ENCODE measurements at regions not wholly inside any gene's neighbourhood (a gene's known extent, or its start where the extent isn't known, plus 50 kb on each side); places are given as distances from the start of the nearest gene placed in this dataset.
A peak's percentile ranks its signal among the peaks of the same experiment; 100 is the strongest.

DNA sequence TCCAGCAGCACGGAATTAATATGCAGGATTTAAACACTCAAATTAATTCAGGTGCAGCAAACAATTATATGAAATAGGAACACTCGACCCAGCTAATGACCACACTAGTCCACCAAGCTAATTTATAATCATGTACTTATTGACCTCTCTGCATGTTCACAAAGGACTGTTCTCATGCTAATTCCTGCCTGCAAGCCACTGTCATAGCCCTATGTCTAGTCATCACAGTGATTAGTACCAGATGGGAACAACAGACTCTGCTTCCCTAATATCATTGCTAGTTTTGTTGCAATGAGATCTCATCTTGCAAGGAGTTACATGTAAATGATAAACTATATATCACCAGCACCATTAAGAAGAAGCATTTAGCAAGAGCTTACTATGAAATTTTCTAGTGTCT, 553.0 kb upstream of the GRAMD2B start:
- Histone ChIP-seq H3K27me3 (ENCODE audit: control insufficient read depth, insufficient read depth, low read length, poor library complexity, severe bottlenecking) (no peaks in the 10 kb centered on the region), H3K4me3 (ENCODE audit: low read length) (no peak overlapping the region), H3K27ac (ENCODE audit: low read depth, low read length) (no peak overlapping the region), H3K4me1 (ENCODE audit: control insufficient read depth, insufficient read depth, low read length) (no peaks in the 10 kb centered on the region), H3K36me3 (ENCODE audit: control insufficient read depth, insufficient read depth, low read length) (no peaks in the 10 kb centered on the region), H3K9me3 (ENCODE audit: control insufficient read depth, low read length) (no peaks in the 10 kb centered on the region), H3K9ac (ENCODE audit: extremely low read depth, low read length, poor library complexity, severe bottlenecking) (no peak overlapping the region)
- Mint-ChIP-seq H3K4me1 (no peaks in the 10 kb centered on the region), H3K4me3 (no peak overlapping the region), H3K27me3 (ENCODE audit: insufficient read depth) (no peaks in the 10 kb centered on the region), H3K27ac (no peak overlapping the region), H3K9me3 (peaks cover 4% of the 10 kb centered on the region), H3K36me3 (ENCODE audit: low read depth) (no peaks in the 10 kb centered on the region)
- TF ChIP-seq, protein P1, sequence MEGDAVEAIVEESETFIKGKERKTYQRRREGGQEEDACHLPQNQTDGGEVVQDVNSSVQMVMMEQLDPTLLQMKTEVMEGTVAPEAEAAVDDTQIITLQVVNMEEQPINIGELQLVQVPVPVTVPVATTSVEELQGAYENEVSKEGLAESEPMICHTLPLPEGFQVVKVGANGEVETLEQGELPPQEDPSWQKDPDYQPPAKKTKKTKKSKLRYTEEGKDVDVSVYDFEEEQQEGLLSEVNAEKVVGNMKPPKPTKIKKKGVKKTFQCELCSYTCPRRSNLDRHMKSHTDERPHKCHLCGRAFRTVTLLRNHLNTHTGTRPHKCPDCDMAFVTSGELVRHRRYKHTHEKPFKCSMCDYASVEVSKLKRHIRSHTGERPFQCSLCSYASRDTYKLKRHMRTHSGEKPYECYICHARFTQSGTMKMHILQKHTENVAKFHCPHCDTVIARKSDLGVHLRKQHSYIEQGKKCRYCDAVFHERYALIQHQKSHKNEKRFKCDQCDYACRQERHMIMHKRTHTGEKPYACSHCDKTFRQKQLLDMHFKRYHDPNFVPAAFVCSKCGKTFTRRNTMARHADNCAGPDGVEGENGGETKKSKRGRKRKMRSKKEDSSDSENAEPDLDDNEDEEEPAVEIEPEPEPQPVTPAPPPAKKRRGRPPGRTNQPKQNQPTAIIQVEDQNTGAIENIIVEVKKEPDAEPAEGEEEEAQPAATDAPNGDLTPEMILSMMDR (conservative IDR thresholded peaks at IDR 0.05) = no peak
- no peak for DNase-seq
- WGBS, 2 experiments (ENCODE audit: insufficient coverage in 1 of 2, insufficient read length in 1 of 2) = 75% methylated on average over 2 of the region's 2 CpGs

DNA sequence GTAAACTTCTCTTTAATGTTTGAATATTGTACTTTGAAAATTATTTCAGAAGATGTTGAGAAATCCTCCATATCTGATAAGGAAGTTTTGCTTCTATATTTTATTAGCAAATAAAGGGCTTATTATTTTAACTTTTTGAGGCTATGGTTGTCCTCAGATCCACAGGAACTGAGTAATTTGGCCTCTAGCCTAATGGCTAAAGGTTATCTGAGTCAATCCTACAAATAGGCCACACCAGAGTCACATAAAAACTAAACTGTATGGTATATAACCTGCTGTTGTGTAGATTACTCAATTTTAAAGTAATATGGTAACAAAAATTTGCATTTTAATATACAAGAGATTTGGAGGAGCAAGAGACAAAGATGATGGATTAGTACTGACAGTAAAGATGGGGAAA, 549.2 kb upstream of the GRAMD2B start:
- H3K36me3 Mint-ChIP-seq (ENCODE audit: low read depth) = no peaks in the 10 kb centered on the region
- no peaks in the 10 kb centered on the region for H3K4me1 Mint-ChIP-seq
- no peaks in the 10 kb centered on the region for H3K27me3 Mint-ChIP-seq (ENCODE audit: insufficient read depth)
- no peak overlapping the region for H3K27ac Mint-ChIP-seq
- Histone ChIP-seq H3K27me3 (ENCODE audit: control insufficient read depth, insufficient read depth, low read length, poor library complexity, severe bottlenecking) (no peaks in the 10 kb centered on the region), H3K4me3 (ENCODE audit: low read length) (no peak overlapping the region), H3K9me3 (ENCODE audit: control insufficient read depth, low read length) (no peaks in the 10 kb centered on the region), H3K9ac (ENCODE audit: extremely low read depth, low read length, poor library complexity, severe bottlenecking) (no peak overlapping the region), H3K4me1 (ENCODE audit: control insufficient read depth, insufficient read depth, low read length) (no peaks in the 10 kb centered on the region), H3K36me3 (ENCODE audit: control insufficient read depth, insufficient read depth, low read length) (no peaks in the 10 kb centered on the region), H3K27ac (ENCODE audit: low read depth, low read length) (no peak overlapping the region)
- H3K9me3 Mint-ChIP-seq = peaks cover 4% of the 10 kb centered on the region
- TF ChIP-seq, protein P1 (conservative IDR thresholded peaks at IDR 0.05) = no peak
- no peak overlapping the region for H3K4me3 Mint-ChIP-seq
- DNase-seq = no peak

DNA sequence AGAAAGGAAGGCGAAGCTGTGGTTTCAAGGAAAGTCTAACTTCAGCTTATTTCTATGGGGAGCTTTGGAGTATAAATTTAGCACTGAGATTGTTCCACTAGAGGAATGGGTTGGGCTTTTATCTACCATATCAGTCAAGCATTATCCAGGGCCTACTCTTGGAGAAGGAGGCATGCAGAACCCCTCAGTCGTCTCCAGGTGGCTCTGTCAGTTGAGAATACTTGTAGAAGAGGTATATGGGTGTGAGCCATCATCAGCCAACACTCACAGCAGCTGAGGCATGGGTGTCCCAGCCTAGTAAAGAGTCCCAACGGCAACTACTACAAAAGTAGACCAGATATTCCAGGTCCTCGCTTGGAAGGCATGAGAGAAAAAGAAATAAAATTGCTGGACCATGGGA, 548.5 kb upstream of the GRAMD2B start:
- DNase-seq = no peak
- H3K9ac ChIP-seq (ENCODE audit: extremely low read depth, low read length, poor library complexity, severe bottlenecking) = no peak overlapping the region
- Mint-ChIP-seq H3K4me1 (no peaks in the 10 kb centered on the region), H3K27ac (no peak overlapping the region), H3K9me3 (peaks cover 4% of the 10 kb centered on the region), H3K27me3 (ENCODE audit: insufficient read depth) (no peaks in the 10 kb centered on the region), H3K36me3 (ENCODE audit: low read depth) (no peaks in the 10 kb centered on the region), H3K4me3 (no peak overlapping the region)
- H3K27me3 ChIP-seq (ENCODE audit: control insufficient read depth, insufficient read depth, low read length, poor library complexity, severe bottlenecking) = no peaks in the 10 kb centered on the region
- no peak overlapping the region for H3K27ac ChIP-seq (ENCODE audit: low read depth, low read length)
- no peak overlapping the region for H3K4me3 ChIP-seq (ENCODE audit: low read length)
- H3K9me3 ChIP-seq (ENCODE audit: control insufficient read depth, low read length) = no peaks in the 10 kb centered on the region
- H3K4me1 ChIP-seq (ENCODE audit: control insufficient read depth, insufficient read depth, low read length) = no peaks in the 10 kb centered on the region
- 79% methylated on average over 4 of the region's 4 CpGs; no CpG with 5 or more reads in 1 of the 2 experiments for WGBS, 2 experiments (ENCODE audit: insufficient coverage in 1 of 2, insufficient read length in 1 of 2)
- H3K36me3 ChIP-seq (ENCODE audit: control insufficient read depth, insufficient read depth, low read length) = no peaks in the 10 kb centered on the region
- TF ChIP-seq, protein P1 (conservative IDR thresholded peaks at IDR 0.05) = peak; percentile 44
